Spleen (tissue), 7 donors: ENCODE measurements at regions not wholly inside any gene's neighbourhood (a gene's known extent, or its start where the extent isn't known, plus 50 kb on each side); places are given as distances from the start of the nearest gene placed in this dataset.

Experiments
- POLR2AphosphoS5 ChIP-seq, 3 donors: sonication (generic); formaldehyde crosslinking; IDR thresholded peaks; one replicate each; pipeline ENCODE4 v1.5.1; 2017; ENCODE audit warnings: antibody characterized with exemption in 3 of 3
- TF ChIP-seq, protein P1 (sequence below), 11 experiments: fragments of 200-600 bp in 7 of 11; fragments of 450-650 bp in 4 of 11; sonication (generic) in 4 of 11; IDR thresholded peaks in 8 of 11; conservative IDR thresholded peaks in 3 of 11; 1 replicate in 7 of 11; 2 replicates in 4 of 11; pipeline versions ENCODE4 v1.4.0 to v1.8.0; 2016 to 2021; ENCODE audit warnings: antibody characterized with exemption in 11 of 11, inconsistent platforms in 4 of 11, mild to moderate bottlenecking in 1 of 11
- donor health status: DM: no; HTN: no; CAD: no; lungs with moderate emphysema.
- donor health status: DM: no; HTN: no; CAD: no.
- donor health status: DM: no; HTN: no; CAD: no.

DNA sequence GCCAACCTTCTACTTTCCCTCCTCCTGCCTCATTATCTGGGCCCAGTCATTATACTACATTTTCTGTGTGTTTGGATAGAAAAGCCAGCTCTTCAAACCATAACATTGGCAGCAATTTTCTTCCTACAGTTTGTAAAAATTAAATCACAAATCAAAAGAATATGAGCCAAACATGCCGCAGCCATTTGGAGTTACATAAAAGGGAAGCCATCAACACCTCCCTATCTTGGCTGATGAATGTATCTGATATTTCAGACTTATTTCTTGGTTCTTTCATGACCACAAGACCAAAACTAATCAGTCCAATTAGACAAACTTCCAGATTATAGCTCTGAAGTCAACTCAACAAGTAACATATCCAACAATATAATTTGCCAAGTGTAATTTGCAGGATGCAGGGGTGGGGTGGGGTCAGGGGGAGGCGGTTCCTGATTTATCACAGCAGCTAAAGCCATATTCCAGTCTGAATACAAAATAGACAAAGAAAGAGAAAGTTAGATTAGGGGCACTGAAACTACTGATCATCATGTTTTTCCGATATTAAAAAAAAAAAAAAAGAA is 89.4 kb upstream of the CNTLN start:
- TF ChIP-seq, protein P1, sequence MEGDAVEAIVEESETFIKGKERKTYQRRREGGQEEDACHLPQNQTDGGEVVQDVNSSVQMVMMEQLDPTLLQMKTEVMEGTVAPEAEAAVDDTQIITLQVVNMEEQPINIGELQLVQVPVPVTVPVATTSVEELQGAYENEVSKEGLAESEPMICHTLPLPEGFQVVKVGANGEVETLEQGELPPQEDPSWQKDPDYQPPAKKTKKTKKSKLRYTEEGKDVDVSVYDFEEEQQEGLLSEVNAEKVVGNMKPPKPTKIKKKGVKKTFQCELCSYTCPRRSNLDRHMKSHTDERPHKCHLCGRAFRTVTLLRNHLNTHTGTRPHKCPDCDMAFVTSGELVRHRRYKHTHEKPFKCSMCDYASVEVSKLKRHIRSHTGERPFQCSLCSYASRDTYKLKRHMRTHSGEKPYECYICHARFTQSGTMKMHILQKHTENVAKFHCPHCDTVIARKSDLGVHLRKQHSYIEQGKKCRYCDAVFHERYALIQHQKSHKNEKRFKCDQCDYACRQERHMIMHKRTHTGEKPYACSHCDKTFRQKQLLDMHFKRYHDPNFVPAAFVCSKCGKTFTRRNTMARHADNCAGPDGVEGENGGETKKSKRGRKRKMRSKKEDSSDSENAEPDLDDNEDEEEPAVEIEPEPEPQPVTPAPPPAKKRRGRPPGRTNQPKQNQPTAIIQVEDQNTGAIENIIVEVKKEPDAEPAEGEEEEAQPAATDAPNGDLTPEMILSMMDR (IDR thresholded peaks at IDR 0.05 in 8 of 11, conservative IDR thresholded peaks at IDR 0.05 in 3 of 11) = no peak
- TF ChIP-seq POLR2AphosphoS5 (IDR thresholded peaks at IDR 0.05) = no peak
